Nephron (organoid): ENCODE measurements at regions not wholly inside any gene's neighbourhood (a gene's known extent, or its start where the extent isn't known, plus 50 kb on each side); places are given as distances from the start of the nearest gene placed in this dataset.
"Not testable (repeated sequence)": the region's sequence is repeated elsewhere in the genome, so short reads cannot be mapped to it uniquely, and the experiment has no call there.

Source experiments
- H3K27ac Mint-ChIP-seq, 3 experiments: 2 replicates each; pipeline ENCODE4 v1.8.0; 2020; ENCODE audit warnings: mixed read lengths in 3 of 3, mild to moderate bottlenecking in 2 of 3, moderate library complexity in 1 of 3
- H3K27me3 Mint-ChIP-seq: 2 replicates; pipeline ENCODE4 v1.8.0; 2021; ENCODE audit warnings: low read depth, mild to moderate bottlenecking, moderate library complexity, mixed read lengths
- H3K36me3 Mint-ChIP-seq: 2 replicates; pipeline ENCODE4 v1.8.0; 2020; ENCODE audit warnings: low read depth, mixed read lengths
- H3K4me1 Mint-ChIP-seq: 2 replicates; pipeline ENCODE4 v1.8.0; 2020; ENCODE audit warnings: mixed read lengths
- H3K4me3 Mint-ChIP-seq, 3 experiments: 2 replicates each; pipeline ENCODE4 v1.8.0; 2020; ENCODE audit warnings: mild to moderate bottlenecking in 3 of 3, mixed read lengths in 3 of 3, moderate library complexity in 2 of 3
- H3K9me3 Mint-ChIP-seq: 2 replicates; pipeline ENCODE4 v1.8.0; 2020; ENCODE audit warnings: mixed read lengths
- TF ChIP-seq, protein P1 (sequence below), 3 experiments: fragments of 200-600 bp; sonication (generic); IDR thresholded peaks; one replicate each; pipeline ENCODE4 v1.5.0; 2021; ENCODE audit warnings: antibody characterized with exemption in 3 of 3; ENCODE audit not compliant: unreplicated experiment in 3 of 3

DNA sequence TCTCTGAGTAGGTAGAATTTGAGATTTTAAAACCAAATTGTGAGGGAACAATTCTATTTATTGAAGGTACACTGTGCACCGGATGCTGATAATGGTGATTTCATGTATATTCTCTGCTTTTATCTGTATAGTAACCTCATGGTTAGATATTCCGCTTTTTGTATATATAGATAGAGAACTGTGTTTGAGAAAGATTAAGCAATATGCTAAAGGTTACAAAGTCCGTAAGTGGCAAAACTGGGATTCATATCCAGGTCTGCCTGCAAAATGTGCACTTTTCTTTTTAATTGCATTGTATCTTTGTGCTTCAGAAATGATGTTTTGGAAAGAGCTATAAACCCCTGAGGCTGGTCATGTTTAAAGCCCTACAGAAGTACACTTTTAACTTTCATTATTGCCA lies 635.4 kb upstream of the NECTIN3 start:
- Mint-ChIP-seq H3K4me3 (no peak overlapping the region), H3K36me3 (no peaks in the 10 kb centered on the region), H3K27me3 (no peaks in the 10 kb centered on the region), H3K9me3 (peaks cover 5% of the 10 kb centered on the region), H3K4me1 (no peaks in the 10 kb centered on the region), H3K27ac (no peak overlapping the region)
- TF ChIP-seq, protein P1, sequence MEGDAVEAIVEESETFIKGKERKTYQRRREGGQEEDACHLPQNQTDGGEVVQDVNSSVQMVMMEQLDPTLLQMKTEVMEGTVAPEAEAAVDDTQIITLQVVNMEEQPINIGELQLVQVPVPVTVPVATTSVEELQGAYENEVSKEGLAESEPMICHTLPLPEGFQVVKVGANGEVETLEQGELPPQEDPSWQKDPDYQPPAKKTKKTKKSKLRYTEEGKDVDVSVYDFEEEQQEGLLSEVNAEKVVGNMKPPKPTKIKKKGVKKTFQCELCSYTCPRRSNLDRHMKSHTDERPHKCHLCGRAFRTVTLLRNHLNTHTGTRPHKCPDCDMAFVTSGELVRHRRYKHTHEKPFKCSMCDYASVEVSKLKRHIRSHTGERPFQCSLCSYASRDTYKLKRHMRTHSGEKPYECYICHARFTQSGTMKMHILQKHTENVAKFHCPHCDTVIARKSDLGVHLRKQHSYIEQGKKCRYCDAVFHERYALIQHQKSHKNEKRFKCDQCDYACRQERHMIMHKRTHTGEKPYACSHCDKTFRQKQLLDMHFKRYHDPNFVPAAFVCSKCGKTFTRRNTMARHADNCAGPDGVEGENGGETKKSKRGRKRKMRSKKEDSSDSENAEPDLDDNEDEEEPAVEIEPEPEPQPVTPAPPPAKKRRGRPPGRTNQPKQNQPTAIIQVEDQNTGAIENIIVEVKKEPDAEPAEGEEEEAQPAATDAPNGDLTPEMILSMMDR (IDR thresholded peaks at IDR 0.05; ENCODE audit: unreplicated experiment in 3 of 3): no peak

DNA sequence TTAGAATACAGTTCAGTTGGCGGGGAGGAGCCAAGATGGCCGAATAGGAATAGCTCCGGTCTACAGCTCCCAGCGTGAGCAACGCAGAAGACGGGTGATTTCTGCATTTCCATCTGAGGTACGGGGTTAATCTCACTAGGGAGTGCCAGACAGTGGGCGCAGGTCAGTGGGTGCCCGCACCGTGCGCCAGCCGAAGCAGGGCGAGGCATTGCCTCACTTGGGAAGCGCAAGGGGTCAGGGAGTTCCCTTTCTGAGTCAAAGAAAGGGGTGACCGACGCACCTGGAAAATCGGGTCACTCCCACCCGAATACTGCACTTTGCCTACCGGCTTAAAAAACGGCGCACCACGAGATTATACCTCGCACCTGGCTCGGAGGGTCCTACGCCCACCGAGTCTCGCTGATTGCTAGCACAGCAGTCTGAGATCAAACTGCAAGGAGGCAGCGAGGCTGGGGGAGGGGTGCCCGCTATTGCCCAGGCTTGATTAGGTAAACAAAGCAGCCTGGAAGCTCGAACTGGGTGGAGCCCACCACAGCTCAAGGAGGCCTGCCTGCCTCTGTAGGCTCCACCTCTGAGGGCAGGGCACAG lies 631.5 kb upstream of the NECTIN3 start:
- not testable (repeated sequence) for H3K36me3 Mint-ChIP-seq, H3K27ac Mint-ChIP-seq, H3K27me3 Mint-ChIP-seq, H3K4me3 Mint-ChIP-seq, H3K9me3 Mint-ChIP-seq, H3K4me1 Mint-ChIP-seq

DNA sequence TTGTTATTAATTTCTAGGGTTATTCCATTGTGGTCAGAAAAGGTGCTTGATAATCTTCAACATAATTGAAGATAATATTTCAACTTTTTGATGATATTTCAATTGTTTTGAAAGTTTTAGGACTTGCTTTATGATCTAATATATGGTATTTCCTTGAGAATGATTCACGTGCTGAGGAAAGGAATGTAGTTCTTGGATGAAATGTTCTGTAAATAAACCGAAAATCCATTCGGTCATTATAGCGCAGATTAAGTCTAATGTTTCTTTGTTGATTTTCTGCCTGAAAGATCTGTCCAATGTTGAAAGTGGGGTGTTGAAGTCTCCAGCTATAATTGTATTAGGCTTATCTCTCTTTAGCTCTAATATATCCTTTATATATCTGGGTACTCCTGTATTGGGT lies 617.5 kb upstream of the NECTIN3 start:
- Mint-ChIP-seq H3K9me3 (peaks cover 15% of the 10 kb centered on the region), H3K27me3 (no peaks in the 10 kb centered on the region), H3K4me3 (no peak overlapping the region), H3K27ac (no peak overlapping the region), H3K36me3 (no peaks in the 10 kb centered on the region), H3K4me1 (no peaks in the 10 kb centered on the region)
- TF ChIP-seq, protein P1 (IDR thresholded peaks at IDR 0.05; ENCODE audit: unreplicated experiment in 3 of 3): no peak

DNA sequence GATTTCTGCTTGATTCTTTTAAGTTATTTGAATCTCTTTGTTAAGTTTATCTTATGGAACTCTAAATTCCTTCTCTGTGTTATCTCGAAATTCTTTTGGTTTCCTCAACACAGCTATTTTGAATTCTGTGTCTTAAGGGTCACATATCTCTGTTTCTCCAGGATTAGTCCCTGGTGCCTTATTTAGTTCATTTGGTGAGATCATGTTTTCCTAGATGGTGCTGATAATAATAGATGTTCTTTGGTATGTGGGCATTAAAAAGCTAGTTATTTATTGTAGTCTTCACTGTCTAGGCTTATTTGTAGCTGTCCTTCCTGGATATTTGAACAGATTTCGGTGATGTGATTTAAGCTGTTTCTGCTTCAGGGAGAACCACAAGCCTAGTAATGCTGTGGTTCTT lies 615.6 kb upstream of the NECTIN3 start:
- Mint-ChIP-seq H3K4me3 (no peak overlapping the region), H3K9me3 (peaks cover 15% of the 10 kb centered on the region), H3K4me1 (no peaks in the 10 kb centered on the region), H3K27ac (no peak overlapping the region), H3K27me3 (no peaks in the 10 kb centered on the region), H3K36me3 (no peaks in the 10 kb centered on the region)
- TF ChIP-seq, protein P1 (IDR thresholded peaks at IDR 0.05; ENCODE audit: unreplicated experiment in 3 of 3): no peak

DNA sequence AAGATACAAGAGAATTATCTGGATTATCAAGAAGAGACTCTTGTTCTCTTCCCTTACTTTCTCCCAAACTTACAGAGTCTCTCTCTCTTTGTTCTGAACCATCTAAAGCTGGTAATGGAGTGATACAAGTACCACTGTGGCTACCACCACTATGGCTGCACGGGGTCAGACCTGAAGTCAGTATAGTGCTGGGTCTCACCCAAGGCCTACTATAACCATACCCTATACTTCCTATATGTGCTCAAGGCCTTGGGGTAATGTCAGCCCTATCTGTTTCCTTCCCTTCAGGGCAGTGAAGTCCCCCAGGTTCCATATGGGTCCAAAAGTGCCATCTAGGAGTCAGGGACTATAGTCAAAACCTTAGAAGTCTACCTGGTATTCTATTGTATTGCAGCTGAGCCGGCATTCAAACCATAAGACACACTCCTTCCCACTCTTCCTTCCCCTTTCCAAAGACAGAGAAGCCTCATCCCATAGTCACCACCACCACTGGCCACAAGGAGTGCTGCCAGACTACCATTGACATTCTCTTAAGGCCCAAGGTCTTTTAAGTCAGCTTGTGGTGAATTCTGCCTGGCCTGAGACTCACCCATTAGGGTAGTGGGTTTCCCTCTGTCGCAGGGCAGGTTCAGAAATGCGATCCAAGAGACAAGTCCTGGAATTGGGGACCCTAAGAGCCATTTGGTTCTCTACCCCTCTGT lies 615.0 kb upstream of the NECTIN3 start:
- H3K27ac Mint-ChIP-seq: no peak overlapping the region
- no peaks in the 10 kb centered on the region for H3K27me3 Mint-ChIP-seq
- no peak overlapping the region for H3K4me3 Mint-ChIP-seq
- H3K4me1 Mint-ChIP-seq: no peaks in the 10 kb centered on the region
- TF ChIP-seq, protein P1 (IDR thresholded peaks at IDR 0.05; ENCODE audit: unreplicated experiment in 3 of 3): no peak
- H3K36me3 Mint-ChIP-seq: no peaks in the 10 kb centered on the region
- H3K9me3 Mint-ChIP-seq: peaks cover 15% of the 10 kb centered on the region

DNA sequence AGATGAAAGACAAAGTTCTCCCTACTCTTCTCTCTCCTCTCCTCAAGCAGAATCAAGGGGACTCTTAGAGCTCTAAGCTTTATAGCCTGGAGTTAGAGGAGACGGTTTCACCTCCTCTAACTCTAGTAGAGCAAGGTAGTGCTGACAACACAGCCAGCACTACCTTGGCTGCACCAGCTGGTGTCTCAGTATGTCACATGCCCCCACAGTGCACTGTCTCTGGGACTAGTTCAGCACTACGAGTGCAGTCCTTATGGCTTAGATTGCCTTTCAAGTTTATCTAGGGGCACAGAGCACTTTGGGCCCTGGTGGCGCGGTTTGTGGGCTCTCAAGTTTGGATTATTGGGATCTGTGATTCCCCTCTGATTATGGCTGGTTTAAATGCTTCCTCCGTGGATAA lies 614.1 kb upstream of the NECTIN3 start:
- no peak overlapping the region for H3K4me3 Mint-ChIP-seq
- no peaks in the 10 kb centered on the region for H3K36me3 Mint-ChIP-seq
- H3K4me1 Mint-ChIP-seq: no peaks in the 10 kb centered on the region
- no peak overlapping the region for H3K27ac Mint-ChIP-seq
- H3K9me3 Mint-ChIP-seq: peaks cover 15% of the 10 kb centered on the region
- TF ChIP-seq, protein P1 (IDR thresholded peaks at IDR 0.05; ENCODE audit: unreplicated experiment in 3 of 3): no peak
- H3K27me3 Mint-ChIP-seq: no peaks in the 10 kb centered on the region
